ENCODE measurements at regions not wholly inside any gene's neighbourhood (a gene's known extent, or its start where the extent isn't known, plus 50 kb on each side); places are given as distances from the start of the nearest gene placed in this dataset.

DNA sequence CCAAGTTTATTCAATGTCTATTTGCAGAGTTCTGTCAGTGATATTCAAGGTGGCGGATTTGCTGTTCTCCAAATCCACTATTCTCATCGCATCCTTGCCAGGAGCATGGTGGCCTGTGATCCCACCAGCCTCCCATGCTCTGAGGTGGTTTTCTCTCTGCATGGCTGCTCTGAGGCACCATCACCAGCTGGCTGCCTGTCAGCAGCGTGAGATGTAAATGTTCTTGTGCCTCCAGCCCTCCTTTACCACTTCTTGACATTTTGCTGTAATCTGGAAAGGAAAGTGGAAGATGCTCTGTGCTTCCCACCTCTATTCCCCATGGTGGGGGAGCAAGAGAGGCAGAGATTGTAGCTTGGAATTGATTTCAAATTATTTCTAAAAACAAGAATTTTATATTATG, 293.6 kb upstream of the SLC24A2 start:
- no peak for TF ChIP-seq POLR2A (IDR thresholded peaks at IDR 0.05)
- TF ChIP-seq CTCF (IDR thresholded peaks at IDR 0.05): no peak
- no peak for TF ChIP-seq POLR2AphosphoS5 (IDR thresholded peaks at IDR 0.05)
- intact Hi-C loops (cut with DNase I): no loop called here
- Histone ChIP-seq H3K36me3 (no peaks in the 10 kb centered on the region), H3K4me1 (replicated peaks) (no peaks in the 10 kb centered on the region), H3K4me3 (no peak overlapping the region), H3K9me3 (no peaks in the 10 kb centered on the region), H3K27me3 (replicated peaks; ENCODE audit: insufficient read depth) (no peaks in the 10 kb centered on the region), H3K27ac (no peak overlapping the region)
- DNase-seq (ENCODE audit: low spot score): no peak
- WGBS: 100% methylated on average over 3 of the region's 3 CpGs

- H3K27ac ChIP-seq: no peak overlapping the region
- no peak for DNase-seq (ENCODE audit: low spot score)
- H3K4me3 ChIP-seq: no peak overlapping the region
- H3K9me3 ChIP-seq: no peaks in the 10 kb centered on the region
- intact Hi-C loops (cut with DNase I): no loop called here
- H3K27me3 ChIP-seq (replicated peaks; ENCODE audit: insufficient read depth): no peaks in the 10 kb centered on the region
- no peaks in the 10 kb centered on the region for H3K4me1 ChIP-seq (replicated peaks)
- no peaks in the 10 kb centered on the region for H3K36me3 ChIP-seq
- TF ChIP-seq POLR2AphosphoS5 (IDR thresholded peaks at IDR 0.05) (no peak), CTCF (IDR thresholded peaks at IDR 0.05) (no peak)
Observed at GRCh38 chr9:20078246-20078645, 289.4 kb upstream of the SLC24A2 start.

DNA sequence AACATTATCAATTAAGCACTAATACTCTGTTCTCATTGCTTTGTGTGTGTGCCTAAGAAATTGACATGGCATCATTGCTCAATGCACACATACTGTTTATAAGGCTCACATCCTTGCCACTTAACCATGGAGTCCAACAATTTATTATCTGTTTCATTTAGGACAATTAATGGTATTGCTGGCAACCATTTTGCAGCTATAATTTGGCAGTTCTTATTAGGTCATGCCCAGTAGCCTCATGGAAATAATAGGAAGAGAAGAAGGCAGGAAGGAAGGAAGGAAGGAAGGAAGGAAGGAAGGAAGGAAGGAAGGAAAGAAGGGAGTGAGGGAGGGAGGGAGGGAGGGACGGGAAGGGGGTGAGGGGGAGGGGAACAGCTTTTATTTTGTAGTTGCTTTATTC, 285.5 kb upstream of the SLC24A2 start:
- no peak for DNase-seq (ENCODE audit: low spot score)
- Histone ChIP-seq H3K9me3 (no peaks in the 10 kb centered on the region), H3K27me3 (replicated peaks; ENCODE audit: insufficient read depth) (no peaks in the 10 kb centered on the region), H3K4me3 (no peak overlapping the region), H3K36me3 (no peaks in the 10 kb centered on the region), H3K4me1 (replicated peaks) (no peaks in the 10 kb centered on the region), H3K27ac (no peak overlapping the region)
- WGBS: 53% methylated on average over 1 of the region's 1 CpG
- intact Hi-C loops (cut with DNase I): no loop called here
- no peak for TF ChIP-seq POLR2AphosphoS5 (IDR thresholded peaks at IDR 0.05)
- no peak for TF ChIP-seq POLR2A (IDR thresholded peaks at IDR 0.05)
- TF ChIP-seq CTCF (IDR thresholded peaks at IDR 0.05): no peak

DNA sequence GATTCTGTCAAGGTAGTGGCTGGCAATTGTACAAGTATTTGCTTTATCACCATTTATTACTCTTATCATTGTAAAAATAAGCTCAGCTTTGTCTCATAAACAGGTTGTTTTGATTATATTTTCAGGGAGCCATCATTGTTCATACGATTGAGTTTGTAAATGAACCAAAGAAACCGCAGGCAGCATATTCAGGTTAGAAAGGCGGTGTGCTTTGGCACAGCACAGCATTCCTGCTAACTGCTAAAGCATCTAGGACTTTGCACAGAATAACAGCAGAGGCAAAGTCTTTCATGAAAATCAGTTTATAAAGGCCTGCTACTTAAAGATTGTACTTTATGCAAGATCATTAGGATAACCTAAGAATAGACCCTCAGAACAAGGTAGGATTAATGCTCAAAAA, 281.5 kb upstream of the SLC24A2 start:
- TF ChIP-seq POLR2A (IDR thresholded peaks at IDR 0.05) (no peak), CTCF (IDR thresholded peaks at IDR 0.05) (no peak), POLR2AphosphoS5 (IDR thresholded peaks at IDR 0.05) (no peak)
- Histone ChIP-seq H3K9me3 (no peaks in the 10 kb centered on the region), H3K4me1 (replicated peaks) (no peaks in the 10 kb centered on the region), H3K36me3 (no peaks in the 10 kb centered on the region), H3K4me3 (no peak overlapping the region), H3K27ac (no peak overlapping the region), H3K27me3 (replicated peaks; ENCODE audit: insufficient read depth) (no peaks in the 10 kb centered on the region)
- intact Hi-C loops (cut with DNase I): no loop called here
- no peak for DNase-seq (ENCODE audit: low spot score)
- WGBS: 41% methylated on average over 3 of the region's 3 CpGs

DNA sequence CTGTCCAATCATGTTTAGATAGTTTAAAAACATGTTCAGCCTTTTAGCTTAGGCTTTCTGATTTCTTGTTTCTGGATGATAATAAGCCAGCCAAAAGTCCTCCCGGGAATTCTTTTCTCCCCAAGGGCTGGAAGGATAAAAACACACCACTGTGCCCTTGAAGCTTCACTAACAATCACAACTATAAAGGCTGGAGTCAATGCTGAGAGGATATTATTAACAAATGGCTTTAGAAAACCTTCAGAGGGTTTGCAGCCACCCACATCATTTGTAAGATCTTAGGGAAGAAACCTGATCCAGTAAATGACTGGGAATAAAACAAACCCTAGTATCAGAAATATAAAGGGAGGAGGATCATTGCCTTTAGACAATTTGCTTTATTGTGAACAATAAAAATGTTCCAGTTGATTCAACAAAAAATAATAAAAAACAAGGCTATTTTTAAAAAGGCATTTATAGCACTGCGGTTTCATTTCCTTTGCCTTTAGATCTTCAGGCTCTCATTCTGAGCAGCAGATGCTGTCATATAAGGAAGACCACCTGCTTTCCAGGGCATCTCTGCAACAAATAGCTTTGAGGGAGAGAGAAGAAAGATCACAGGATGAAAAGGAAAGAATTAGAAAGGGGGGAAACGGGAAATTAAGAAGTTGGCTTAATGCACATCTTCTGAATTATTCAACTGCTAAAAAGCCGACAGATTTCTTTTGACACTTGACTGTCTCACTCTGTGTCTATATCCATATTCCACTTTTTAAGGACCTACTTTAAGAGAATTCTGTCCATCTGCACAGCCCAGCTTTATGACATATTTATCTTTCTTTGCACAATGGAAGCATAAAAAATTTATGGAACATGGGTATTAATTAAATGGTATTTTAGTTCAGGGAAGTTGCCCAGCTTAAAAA, 277.2 kb upstream of the SLC24A2 start:
- TF ChIP-seq POLR2AphosphoS5 (IDR thresholded peaks at IDR 0.05) (no peak), POLR2A (IDR thresholded peaks at IDR 0.05) (no peak), CTCF (IDR thresholded peaks at IDR 0.05) (no peak)
- no peaks in the 10 kb centered on the region for H3K36me3 ChIP-seq
- WGBS: 8% methylated on average over 4 of the region's 4 CpGs
- no peak overlapping the region for H3K27ac ChIP-seq
- intact Hi-C loops (cut with DNase I): no loop called here
- H3K9me3 ChIP-seq: no peaks in the 10 kb centered on the region
- H3K27me3 ChIP-seq (replicated peaks; ENCODE audit: insufficient read depth): no peaks in the 10 kb centered on the region
- no peak overlapping the region for H3K4me3 ChIP-seq
- no peak for DNase-seq (ENCODE audit: low spot score)
- no peaks in the 10 kb centered on the region for H3K4me1 ChIP-seq (replicated peaks)

All from prostate gland (tissue), 2 donors.